Breast epithelium (tissue), 4 donors: ENCODE measurements at regions not wholly inside any gene's neighbourhood (a gene's known extent, or its start where the extent isn't known, plus 50 kb on each side); places are given as distances from the start of the nearest gene placed in this dataset.

Experiments used
- DNase-seq, 2 donors: peaks; one replicate each; pipeline ENCODE4 v3.0.0-alpha.2; 2019; ENCODE audit warnings: low spot score in 2 of 2
- H3K27ac ChIP-seq, 2 donors: fragments of 200-600 bp; sonication (generic) in 1 of 2; one replicate each; pipeline ENCODE4 v1.5.1; 2016 to 2019; ENCODE audit warnings: mild to moderate bottlenecking in 1 of 2
- H3K27me3 ChIP-seq, 2 donors: fragments of 200-600 bp; sonication (generic) in 1 of 2; one replicate each; pipeline versions ENCODE4 v1.5.1 to v1.6.0; 2017 to 2019; ENCODE audit warnings: control low read depth in 1 of 2, mild to moderate bottlenecking in 1 of 2
- H3K36me3 ChIP-seq: fragments of 200-600 bp; one replicate; pipeline ENCODE4 v1.5.1; 2019
- H3K4me1 ChIP-seq, 2 donors: fragments of 200-600 bp; sonication (generic); one replicate each; pipeline ENCODE4 v1.5.1; 2016 to 2019; ENCODE audit warnings: control low read depth in 1 of 2
- H3K4me3 ChIP-seq, 3 donors: fragments of 200-600 bp; sonication (generic); 1 replicate in 2 of 3; 2 replicates in 1 of 3; pipeline ENCODE4 v1.5.1; 2016 to 2019; ENCODE audit warnings: mild to moderate bottlenecking in 3 of 3, moderate library complexity in 2 of 3
- H3K9me3 ChIP-seq, 2 donors: fragments of 200-600 bp; sonication (generic) in 1 of 2; one replicate each; pipeline ENCODE4 v1.5.1; 2016 to 2019; ENCODE audit warnings: control low read depth in 1 of 2
- POLR2A ChIP-seq: fragments of 450-650 bp; IDR thresholded peaks from one replicate; pipeline ENCODE4 v1.6.1; 2016; ENCODE audit warnings: antibody characterized with exemption, mild to moderate bottlenecking, moderate library complexity
- POLR2AphosphoS5 ChIP-seq, 3 donors: sonication (generic); formaldehyde crosslinking; IDR thresholded peaks; one replicate each; pipeline ENCODE4 v1.6.1; 2017; ENCODE audit warnings: antibody characterized with exemption in 3 of 3
- intact Hi-C: fragments of 100-400 bp; cut with DNase I; formaldehyde crosslinking; loops from one replicate; pipeline ENCODE4 v1.15.1; 2023; ENCODE audit warnings: low total_unique reads
- TF ChIP-seq, protein P1 (sequence below), 3 donors: fragments of 450-650 bp; IDR thresholded peaks; one replicate each; pipeline ENCODE4 v1.5.1; 2016 to 2017; ENCODE audit warnings: antibody characterized with exemption in 3 of 3, mild to moderate bottlenecking in 3 of 3, moderate library complexity in 3 of 3

DNA sequence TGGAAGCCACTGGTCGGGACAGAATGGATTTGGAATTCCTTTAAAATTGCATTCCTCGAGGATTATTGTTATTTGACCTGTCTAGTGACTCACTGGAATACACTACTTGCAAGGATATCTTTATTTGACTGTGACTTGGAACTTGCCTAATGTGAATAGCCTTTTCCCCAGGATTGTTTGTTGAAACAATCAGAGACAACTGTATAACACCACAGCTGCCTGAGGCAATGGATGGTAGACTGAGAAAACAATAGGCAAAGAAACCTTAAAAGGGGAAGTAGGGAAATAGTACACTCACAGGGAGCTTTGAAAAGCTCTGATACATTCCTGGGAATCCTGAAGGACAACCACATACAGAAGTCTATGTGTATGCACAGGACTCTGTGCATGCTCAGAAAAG is 465.3 kb downstream of the BMP2 start:
- Histone ChIP-seq H3K4me1 (no peaks in the 10 kb centered on the region), H3K9me3 (peaks cover 7 to 14% of the 10 kb centered on the region in 2 donors), H3K27me3 (no peaks in the 10 kb centered on the region), H3K36me3 (no peaks in the 10 kb centered on the region), H3K27ac (no peak overlapping the region), H3K4me3 (no peak overlapping the region)
- DNase-seq = no peak
- TF ChIP-seq POLR2A = no peak
- TF ChIP-seq, protein P1, sequence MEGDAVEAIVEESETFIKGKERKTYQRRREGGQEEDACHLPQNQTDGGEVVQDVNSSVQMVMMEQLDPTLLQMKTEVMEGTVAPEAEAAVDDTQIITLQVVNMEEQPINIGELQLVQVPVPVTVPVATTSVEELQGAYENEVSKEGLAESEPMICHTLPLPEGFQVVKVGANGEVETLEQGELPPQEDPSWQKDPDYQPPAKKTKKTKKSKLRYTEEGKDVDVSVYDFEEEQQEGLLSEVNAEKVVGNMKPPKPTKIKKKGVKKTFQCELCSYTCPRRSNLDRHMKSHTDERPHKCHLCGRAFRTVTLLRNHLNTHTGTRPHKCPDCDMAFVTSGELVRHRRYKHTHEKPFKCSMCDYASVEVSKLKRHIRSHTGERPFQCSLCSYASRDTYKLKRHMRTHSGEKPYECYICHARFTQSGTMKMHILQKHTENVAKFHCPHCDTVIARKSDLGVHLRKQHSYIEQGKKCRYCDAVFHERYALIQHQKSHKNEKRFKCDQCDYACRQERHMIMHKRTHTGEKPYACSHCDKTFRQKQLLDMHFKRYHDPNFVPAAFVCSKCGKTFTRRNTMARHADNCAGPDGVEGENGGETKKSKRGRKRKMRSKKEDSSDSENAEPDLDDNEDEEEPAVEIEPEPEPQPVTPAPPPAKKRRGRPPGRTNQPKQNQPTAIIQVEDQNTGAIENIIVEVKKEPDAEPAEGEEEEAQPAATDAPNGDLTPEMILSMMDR (IDR thresholded peaks at IDR 0.05) = no peak
- TF ChIP-seq POLR2AphosphoS5 (IDR thresholded peaks at IDR 0.05) = no peak
- intact Hi-C loops = no loop called here

DNA sequence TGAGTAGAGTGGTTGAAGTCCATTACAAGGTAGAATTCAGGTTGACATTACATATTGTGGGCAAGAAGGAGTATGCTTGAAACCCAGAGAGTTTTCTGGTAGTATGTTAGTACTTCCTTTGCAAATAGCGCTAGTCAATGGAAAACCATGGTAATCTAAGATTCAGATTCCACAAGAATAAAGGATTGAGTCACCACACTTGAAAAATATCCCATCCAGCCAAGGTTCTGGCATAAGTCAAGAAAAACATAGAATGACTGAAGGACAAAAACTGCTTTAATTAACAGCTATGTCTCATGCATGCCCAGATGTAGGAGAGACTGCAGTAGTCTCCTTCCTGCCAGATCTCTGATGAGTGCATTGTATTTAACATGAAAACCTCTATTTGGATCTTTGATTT is 469.8 kb downstream of the BMP2 start:
- intact Hi-C loops = no loop called here
- Histone ChIP-seq H3K36me3 (no peaks in the 10 kb centered on the region), H3K9me3 (peaks cover 7 to 10% of the 10 kb centered on the region in 2 donors), H3K27ac (no peak overlapping the region), H3K4me1 (no peaks in the 10 kb centered on the region), H3K4me3 (no peak overlapping the region), H3K27me3 (no peaks in the 10 kb centered on the region)
- no peak for DNase-seq
- no peak for TF ChIP-seq POLR2A
- TF ChIP-seq POLR2AphosphoS5 (IDR thresholded peaks at IDR 0.05) = no peak
- TF ChIP-seq, protein P1 (IDR thresholded peaks at IDR 0.05) = no peak

DNA sequence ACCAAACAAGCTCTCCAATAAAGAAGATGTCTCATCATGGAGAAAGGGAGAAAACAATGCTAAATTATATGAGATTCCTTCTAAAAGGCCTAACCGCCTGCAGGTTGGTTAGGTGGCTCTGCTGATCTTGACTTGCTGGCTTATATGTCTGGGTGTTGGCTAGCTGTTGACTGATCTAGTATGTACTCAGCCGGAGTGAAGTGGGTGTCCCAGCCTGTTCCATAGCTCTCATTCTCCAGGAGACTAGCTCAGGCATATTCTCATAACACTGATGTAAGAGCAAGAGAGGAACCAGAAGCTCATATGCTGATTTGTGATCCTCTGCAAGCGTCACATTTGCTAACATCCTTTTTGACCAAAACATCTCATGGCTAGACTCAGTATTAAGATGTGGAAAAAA is 473.0 kb downstream of the BMP2 start:
- H3K27ac ChIP-seq = no peak overlapping the region
- DNase-seq = no peak
- no peaks in the 10 kb centered on the region for H3K9me3 ChIP-seq
- H3K4me1 ChIP-seq = no peaks in the 10 kb centered on the region
- intact Hi-C loops = no loop called here
- TF ChIP-seq POLR2A (no peak), POLR2AphosphoS5 (IDR thresholded peaks at IDR 0.05) (no peak)
- TF ChIP-seq, protein P1 (IDR thresholded peaks at IDR 0.05) = no peak
- H3K4me3 ChIP-seq = no peak overlapping the region
- no peaks in the 10 kb centered on the region for H3K27me3 ChIP-seq
- H3K36me3 ChIP-seq = no peaks in the 10 kb centered on the region

DNA sequence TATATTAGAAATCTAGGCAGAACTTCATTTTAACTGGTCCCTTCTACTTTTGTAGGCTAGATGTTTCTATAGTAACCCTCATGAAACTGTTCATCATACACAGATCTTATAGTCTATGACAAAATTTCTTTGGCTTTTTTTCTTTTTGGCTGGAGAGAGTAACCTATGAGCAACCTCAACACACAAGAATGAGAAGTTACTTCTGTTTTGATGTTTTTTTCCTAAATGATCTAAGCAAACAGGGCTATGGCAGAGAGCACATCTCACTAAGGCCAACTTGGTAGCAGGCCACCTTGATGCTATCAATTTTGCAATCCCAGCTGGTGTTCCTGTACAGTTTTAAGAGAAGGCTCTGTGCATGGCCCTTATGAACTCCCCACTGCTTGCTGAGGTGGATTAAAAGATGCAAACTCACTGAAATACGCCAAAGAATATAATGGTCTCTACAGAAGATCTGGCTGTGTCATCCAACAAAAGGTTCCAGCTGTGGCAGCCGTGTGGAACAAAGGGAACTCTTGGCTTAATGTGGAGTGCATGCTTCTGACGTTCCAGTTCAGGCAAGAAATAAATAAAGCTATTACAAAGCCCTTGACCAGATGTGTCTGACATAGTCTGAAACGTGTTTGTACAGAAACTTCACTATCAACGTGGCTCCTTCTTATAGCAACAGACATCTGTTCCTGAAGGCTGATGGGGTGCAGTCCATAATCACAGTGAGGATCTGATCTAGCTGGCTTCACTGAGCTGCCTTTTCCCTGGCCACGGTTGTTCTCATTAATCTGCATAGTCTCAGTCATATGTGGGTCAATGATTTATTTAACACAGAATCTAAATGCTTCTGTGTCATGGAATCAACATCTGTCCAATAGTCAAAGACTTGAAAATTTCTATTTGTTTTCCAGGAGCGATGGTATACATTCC is 481.1 kb downstream of the BMP2 start:
- TF ChIP-seq POLR2AphosphoS5 (IDR thresholded peaks at IDR 0.05) (no peak), POLR2A (no peak)
- TF ChIP-seq, protein P1 (IDR thresholded peaks at IDR 0.05) = no peak
- Histone ChIP-seq H3K4me1 (no peaks in the 10 kb centered on the region), H3K36me3 (no peaks in the 10 kb centered on the region), H3K27ac (no peak overlapping the region), H3K9me3 (no peaks in the 10 kb centered on the region), H3K27me3 (no peaks in the 10 kb centered on the region), H3K4me3 (no peak overlapping the region)
- intact Hi-C loops = no loop called here
- no peak for DNase-seq

DNA sequence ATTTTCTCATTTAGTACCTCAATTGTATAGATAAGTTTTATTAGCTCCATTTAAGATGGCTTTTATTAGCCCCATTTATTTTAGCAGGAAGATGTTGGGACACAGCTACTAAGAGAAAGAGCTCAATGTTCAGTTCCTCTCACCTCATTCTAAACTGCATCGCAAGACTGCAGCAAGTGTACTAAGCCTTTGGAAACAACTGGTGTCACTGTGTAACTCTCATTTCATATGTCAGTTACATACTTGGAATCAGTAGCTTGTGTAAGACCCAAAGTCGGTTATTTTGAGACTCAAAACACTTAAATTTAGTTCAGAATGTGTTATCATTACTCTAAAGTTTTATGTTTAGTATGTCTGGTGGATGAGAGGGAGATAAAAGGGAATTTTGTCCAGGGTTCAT is 482.9 kb downstream of the BMP2 start:
- Histone ChIP-seq H3K4me3 (no peak overlapping the region), H3K27ac (no peak overlapping the region), H3K27me3 (no peaks in the 10 kb centered on the region), H3K36me3 (no peaks in the 10 kb centered on the region), H3K9me3 (no peaks in the 10 kb centered on the region), H3K4me1 (no peaks in the 10 kb centered on the region)
- intact Hi-C loops = no loop called here
- DNase-seq = no peak
- no peak for TF ChIP-seq POLR2AphosphoS5 (IDR thresholded peaks at IDR 0.05)
- TF ChIP-seq POLR2A = no peak
- TF ChIP-seq, protein P1 (IDR thresholded peaks at IDR 0.05) = no peak
